ENCODE measurements at regions not wholly inside any gene's neighbourhood (a gene's known extent, or its start where the extent isn't known, plus 50 kb on each side); places are given as distances from the start of the nearest gene placed in this dataset.

DNA sequence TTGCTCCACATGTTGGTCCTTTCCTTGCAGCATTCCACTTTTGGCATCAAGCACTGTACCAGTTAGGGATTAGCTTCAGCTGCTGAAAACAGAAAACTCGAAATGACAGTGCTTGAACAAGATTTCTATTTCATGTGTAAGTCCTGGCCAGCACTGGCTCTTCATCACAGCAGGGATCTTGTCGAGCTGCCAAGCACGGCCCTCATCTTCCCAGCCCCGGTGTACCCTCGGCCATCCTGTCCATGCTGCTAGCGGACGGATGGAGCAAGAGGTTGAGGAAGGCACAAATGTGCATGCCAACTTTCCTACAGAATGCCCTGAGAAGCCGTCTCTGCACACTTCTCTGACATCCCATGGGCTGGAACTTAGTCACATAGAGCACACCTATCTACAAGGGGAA, 130.6 kb downstream of the TENT4A start:
- Histone ChIP-seq H3K4me1 (ENCODE audit: insufficient read depth, insufficient read length) (no peaks in the 10 kb centered on the region), H3K9me3 (ENCODE audit: insufficient read depth, low read length) (peaks cover 7% of the 10 kb centered on the region; the same call in 1 of the 2 replicates), H3K4me3 (ENCODE audit: insufficient read length, low read depth) (no peak overlapping the region), H3K9ac (ENCODE audit: insufficient read length, low read depth) (no peak overlapping the region), H3K36me3 (ENCODE audit: insufficient read depth, insufficient read length, low read length) (no peaks in the 10 kb centered on the region), H3K27me3 (ENCODE audit: insufficient read depth, insufficient read length) (no peaks in the 10 kb centered on the region)
- no peak for DNase-seq (ENCODE audit: low read depth, low spot score)
- TF ChIP-seq ZNF274 (IDR thresholded peaks at IDR 0.05; ENCODE audit: low read depth, low read length) = no peak
- no peak for TF ChIP-seq SUZ12 (IDR thresholded peaks at IDR 0.05; ENCODE audit: extremely low read depth, insufficient read depth, insufficient read length)
- TF ChIP-seq YY1 (IDR thresholded peaks at IDR 0.05; ENCODE audit: insufficient read depth, insufficient read length) = no peak

DNA sequence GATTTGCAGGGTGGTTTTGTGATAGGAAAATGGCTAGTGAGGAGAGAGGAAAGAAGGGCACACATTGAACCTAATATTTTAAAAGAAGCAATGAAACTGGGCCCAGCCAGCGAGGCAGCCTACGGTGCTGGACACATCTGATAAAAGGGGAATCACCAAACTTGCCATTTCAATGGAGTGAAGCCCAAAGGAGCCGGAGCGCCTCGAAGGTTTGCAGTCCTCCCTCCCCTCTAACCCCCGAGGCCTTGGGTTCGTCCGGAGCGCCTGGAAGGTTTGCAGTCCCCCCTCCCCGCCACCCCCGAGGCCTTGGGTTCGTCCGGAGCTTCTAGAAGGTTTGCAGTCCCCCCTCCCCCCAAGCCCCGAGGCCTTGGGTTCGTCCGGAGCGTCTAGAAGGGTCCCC, 132.6 kb downstream of the TENT4A start:
- Histone ChIP-seq H3K27me3 (ENCODE audit: insufficient read depth, insufficient read length) (no peaks in the 10 kb centered on the region), H3K4me3 (ENCODE audit: insufficient read length, low read depth) (no peak overlapping the region), H3K9me3 (ENCODE audit: insufficient read depth, low read length) (peaks cover 16% of the 10 kb centered on the region; the same call in 1 of the 2 replicates), H3K36me3 (ENCODE audit: insufficient read depth, insufficient read length, low read length) (no peaks in the 10 kb centered on the region), H3K9ac (ENCODE audit: insufficient read length, low read depth) (no peak overlapping the region), H3K4me1 (ENCODE audit: insufficient read depth, insufficient read length) (no peaks in the 10 kb centered on the region)
- no peak for TF ChIP-seq ZNF274 (IDR thresholded peaks at IDR 0.05; ENCODE audit: low read depth, low read length)
- TF ChIP-seq YY1 (IDR thresholded peaks at IDR 0.05; ENCODE audit: insufficient read depth, insufficient read length) = no peak
- no peak for TF ChIP-seq SUZ12 (IDR thresholded peaks at IDR 0.05; ENCODE audit: extremely low read depth, insufficient read depth, insufficient read length)
- DNase-seq (ENCODE audit: low read depth, low spot score) = no peak

DNA sequence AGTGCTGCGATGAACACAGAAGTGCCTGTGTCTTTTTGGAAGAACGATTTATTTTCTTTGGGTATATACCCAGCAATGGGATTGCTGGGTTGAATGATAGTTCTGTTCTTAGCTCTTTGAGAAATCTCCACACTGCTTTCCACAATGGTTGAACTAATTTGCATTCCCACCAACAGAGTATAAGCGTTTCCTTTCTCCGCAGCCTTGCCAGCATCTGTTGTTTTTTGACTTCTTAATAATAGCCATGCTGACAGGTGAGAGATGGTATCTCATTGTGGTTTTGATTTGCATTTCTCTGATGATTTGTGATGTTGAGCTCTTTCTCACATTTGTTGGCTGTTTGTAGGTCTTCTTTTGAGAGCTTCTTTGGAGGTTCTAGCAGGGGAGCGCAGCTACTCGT, 134.6 kb downstream of the TENT4A start:
- peaks cover 35% of the 10 kb centered on the region for H3K9me3 ChIP-seq (ENCODE audit: insufficient read depth, low read length)
- H3K4me3 ChIP-seq (ENCODE audit: insufficient read length, low read depth) = no peak overlapping the region
- TF ChIP-seq SUZ12 (IDR thresholded peaks at IDR 0.05; ENCODE audit: extremely low read depth, insufficient read depth, insufficient read length) (no peak), YY1 (IDR thresholded peaks at IDR 0.05; ENCODE audit: insufficient read depth, insufficient read length) (no peak), ZNF274 (IDR thresholded peaks at IDR 0.05; ENCODE audit: low read depth, low read length) (no peak)
- peak; percentile 13 for DNase-seq (ENCODE audit: low read depth, low spot score)
- H3K9ac ChIP-seq (ENCODE audit: insufficient read length, low read depth) = no peak overlapping the region
- no peaks in the 10 kb centered on the region for H3K36me3 ChIP-seq (ENCODE audit: insufficient read depth, insufficient read length, low read length)
- no peaks in the 10 kb centered on the region for H3K4me1 ChIP-seq (ENCODE audit: insufficient read depth, insufficient read length)
- H3K27me3 ChIP-seq (ENCODE audit: insufficient read depth, insufficient read length) = no peaks in the 10 kb centered on the region

DNA sequence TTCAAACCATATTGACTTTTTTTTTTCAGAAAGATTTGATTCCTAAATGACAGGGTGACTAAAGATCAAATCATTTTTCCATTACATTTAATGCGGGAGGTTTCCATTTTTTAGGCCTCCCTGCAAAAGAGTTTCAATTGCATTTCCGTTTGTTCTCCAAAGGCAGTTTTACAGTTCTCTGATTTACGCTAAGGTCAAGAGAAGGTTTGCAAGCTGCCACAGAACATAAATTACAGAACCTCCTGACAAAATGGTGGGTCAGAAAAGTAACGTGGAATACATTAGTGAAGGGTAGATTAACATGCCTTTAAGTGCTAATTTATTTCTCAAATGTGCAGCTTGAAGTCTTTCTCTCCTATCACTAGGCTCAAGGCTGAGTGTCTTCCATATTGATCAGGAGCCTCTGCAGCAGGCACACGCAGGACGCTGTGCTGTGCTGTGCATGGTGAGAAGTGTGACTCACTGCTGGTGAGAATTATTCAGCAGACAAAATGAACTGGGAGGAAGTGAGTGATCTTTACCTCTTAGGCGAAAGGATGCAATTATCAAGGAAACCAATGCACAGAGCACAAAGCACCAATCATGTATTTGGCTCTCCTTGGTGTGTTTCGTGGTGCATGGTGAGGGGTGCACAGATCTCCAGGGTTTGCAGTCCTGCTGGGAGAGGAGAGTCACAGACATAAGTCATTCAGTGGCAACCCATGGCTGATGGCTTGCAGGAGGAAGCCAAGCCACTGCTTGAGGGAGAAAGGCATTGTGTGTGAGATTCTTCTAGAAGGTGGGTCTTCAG, 136.3 kb downstream of the TENT4A start:
- Histone ChIP-seq H3K36me3 (ENCODE audit: insufficient read depth, insufficient read length, low read length) (no peaks in the 10 kb centered on the region), H3K4me3 (ENCODE audit: insufficient read length, low read depth) (no peak overlapping the region), H3K4me1 (ENCODE audit: insufficient read depth, insufficient read length) (no peaks in the 10 kb centered on the region), H3K9ac (ENCODE audit: insufficient read length, low read depth) (no peak overlapping the region), H3K27me3 (ENCODE audit: insufficient read depth, insufficient read length) (no peaks in the 10 kb centered on the region), H3K9me3 (ENCODE audit: insufficient read depth, low read length) (peaks cover 42% of the 10 kb centered on the region)
- no peak for DNase-seq (ENCODE audit: low read depth, low spot score)
- TF ChIP-seq YY1 (IDR thresholded peaks at IDR 0.05; ENCODE audit: insufficient read depth, insufficient read length) = no peak
- no peak for TF ChIP-seq SUZ12 (IDR thresholded peaks at IDR 0.05; ENCODE audit: extremely low read depth, insufficient read depth, insufficient read length)
- no peak for TF ChIP-seq ZNF274 (IDR thresholded peaks at IDR 0.05; ENCODE audit: low read depth, low read length)

DNA sequence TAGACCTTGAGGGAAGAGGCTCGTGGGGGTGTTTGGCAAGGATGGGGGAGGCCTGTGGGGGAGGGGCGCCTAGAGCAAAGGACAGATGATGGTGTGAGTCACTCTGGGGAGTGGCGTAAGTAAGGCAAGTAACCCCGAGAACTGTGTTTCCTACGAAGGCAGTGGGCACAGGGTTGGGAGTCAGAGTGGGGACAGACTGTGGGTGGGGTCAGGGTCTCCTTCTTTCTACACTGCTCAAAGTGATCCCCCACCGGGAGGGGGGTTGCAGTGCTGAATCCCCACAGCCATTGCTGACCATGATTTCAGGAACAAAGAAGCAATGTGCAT, 136.8 kb downstream of the TENT4A start:
- Histone ChIP-seq H3K9ac (ENCODE audit: insufficient read length, low read depth) (no peak overlapping the region), H3K9me3 (ENCODE audit: insufficient read depth, low read length) (peaks cover 42% of the 10 kb centered on the region), H3K4me3 (ENCODE audit: insufficient read length, low read depth) (no peak overlapping the region), H3K27me3 (ENCODE audit: insufficient read depth, insufficient read length) (no peaks in the 10 kb centered on the region), H3K4me1 (ENCODE audit: insufficient read depth, insufficient read length) (no peaks in the 10 kb centered on the region), H3K36me3 (ENCODE audit: insufficient read depth, insufficient read length, low read length) (no peaks in the 10 kb centered on the region)
- DNase-seq (ENCODE audit: low read depth, low spot score) = no peak
- TF ChIP-seq ZNF274 (IDR thresholded peaks at IDR 0.05; ENCODE audit: low read depth, low read length) (no peak), YY1 (IDR thresholded peaks at IDR 0.05; ENCODE audit: insufficient read depth, insufficient read length) (no peak), SUZ12 (IDR thresholded peaks at IDR 0.05; ENCODE audit: extremely low read depth, insufficient read depth, insufficient read length) (no peak)

DNA sequence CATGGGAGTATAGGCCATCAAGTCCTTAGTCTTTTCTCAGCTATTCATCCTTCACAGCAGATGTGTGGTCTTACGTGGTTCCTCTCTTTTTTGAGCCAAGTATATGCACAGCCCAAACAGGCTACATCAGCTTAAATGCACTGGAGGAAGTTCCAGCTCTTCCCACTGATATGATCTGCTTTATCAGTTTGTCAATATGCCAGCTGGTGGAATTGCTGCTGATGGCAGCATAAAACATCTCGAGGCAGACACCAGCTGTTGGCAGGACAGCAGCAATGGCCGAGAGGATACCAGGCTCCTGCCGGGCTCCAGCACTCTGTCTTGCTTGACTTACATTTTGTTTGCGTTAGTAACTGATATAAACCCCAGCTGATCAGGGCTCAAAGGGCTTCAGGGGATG, 143.4 kb downstream of the TENT4A start:
- DNase-seq (ENCODE audit: low read depth, low spot score) = no peak
- Histone ChIP-seq H3K27me3 (ENCODE audit: insufficient read depth, insufficient read length) (no peaks in the 10 kb centered on the region), H3K4me3 (ENCODE audit: insufficient read length, low read depth) (no peak overlapping the region), H3K4me1 (ENCODE audit: insufficient read depth, insufficient read length) (no peaks in the 10 kb centered on the region), H3K36me3 (ENCODE audit: insufficient read depth, insufficient read length, low read length) (no peaks in the 10 kb centered on the region), H3K9me3 (ENCODE audit: insufficient read depth, low read length) (peaks cover 19% of the 10 kb centered on the region), H3K9ac (ENCODE audit: insufficient read length, low read depth) (no peak overlapping the region)
- no peak for TF ChIP-seq ZNF274 (IDR thresholded peaks at IDR 0.05; ENCODE audit: low read depth, low read length)
- TF ChIP-seq YY1 (IDR thresholded peaks at IDR 0.05; ENCODE audit: insufficient read depth, insufficient read length) = no peak
- TF ChIP-seq SUZ12 (IDR thresholded peaks at IDR 0.05; ENCODE audit: extremely low read depth, insufficient read depth, insufficient read length) = no peak

DNA sequence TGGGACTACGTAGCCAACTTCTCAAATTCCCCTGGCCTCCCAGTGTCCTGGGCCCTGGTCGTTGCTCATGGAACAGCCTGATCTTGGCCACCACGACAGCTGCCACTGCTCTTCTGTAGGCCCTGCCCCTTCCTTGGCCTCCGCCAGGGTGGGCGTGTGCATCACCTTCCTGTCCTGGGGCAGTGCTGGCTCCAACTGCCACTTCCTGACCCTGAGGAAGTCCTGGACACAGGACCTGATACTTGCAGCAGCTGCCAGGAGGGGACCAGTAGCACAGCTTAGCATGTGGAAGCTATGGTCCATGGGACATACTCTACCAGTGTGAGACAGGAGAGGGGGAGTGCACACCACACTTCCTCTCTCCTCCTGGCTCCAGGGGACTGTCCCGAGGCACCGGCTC, 145.2 kb downstream of the TENT4A start:
- Histone ChIP-seq H3K36me3 (ENCODE audit: insufficient read depth, insufficient read length, low read length) (no peaks in the 10 kb centered on the region), H3K4me3 (ENCODE audit: insufficient read length, low read depth) (no peak overlapping the region), H3K27me3 (ENCODE audit: insufficient read depth, insufficient read length) (no peaks in the 10 kb centered on the region), H3K9ac (ENCODE audit: insufficient read length, low read depth) (no peak overlapping the region), H3K4me1 (ENCODE audit: insufficient read depth, insufficient read length) (no peaks in the 10 kb centered on the region), H3K9me3 (ENCODE audit: insufficient read depth, low read length) (peaks cover 20% of the 10 kb centered on the region; the same call in 1 of the 2 replicates)
- no peak for DNase-seq (ENCODE audit: low read depth, low spot score)
- TF ChIP-seq ZNF274 (IDR thresholded peaks at IDR 0.05; ENCODE audit: low read depth, low read length) = no peak
- no peak for TF ChIP-seq YY1 (IDR thresholded peaks at IDR 0.05; ENCODE audit: insufficient read depth, insufficient read length)
- no peak for TF ChIP-seq SUZ12 (IDR thresholded peaks at IDR 0.05; ENCODE audit: extremely low read depth, insufficient read depth, insufficient read length)
